ENCODE measurements at regions not wholly inside any gene's neighbourhood (a gene's known extent, or its start where the extent isn't known, plus 50 kb on each side); places are given as distances from the start of the nearest gene placed in this dataset.

- no peaks in the 10 kb centered on the region for H3K9me3 ChIP-seq (replicated peaks; ENCODE audit: control insufficient read depth, insufficient read depth, low read depth, low read length)
- DNase-seq (ENCODE audit: extremely low read depth in 1 of 4, low spot score in 3 of 4) (no peak), ATAC-seq (no peak), FAIRE-seq (no peak)
- ChIA-PET CTCF (ENCODE audit: low intra/inter-chr PET ratio) (no interaction called here), POLR2A (no interaction called here)
- H3K27me3 ChIP-seq (ENCODE audit: control insufficient read depth in 2 of 2, insufficient read depth in 2 of 2, low read length in 2 of 2), result no peaks in the 10 kb centered on the region
- no peaks in the 10 kb centered on the region for H4K20me1 ChIP-seq (replicated peaks; ENCODE audit: control insufficient read depth, insufficient read depth, low read length)
- H3K9ac ChIP-seq (ENCODE audit: insufficient read depth in 1 of 2, low read depth in 2 of 2, low read length in 2 of 2), result no peak overlapping the region
- H3K4me3 ChIP-seq, result no peak overlapping the region
- intact Hi-C loops (cut with micrococcal nuclease) (no loop called here), in situ Hi-C loops (cut with MboI) (no loop called here)
- no peak overlapping the region for H3K27ac ChIP-seq (ENCODE audit: extremely low read depth, low read depth, low read length)
- WGBS (ENCODE audit: insufficient coverage, low coverage, missing lambda C conversion rate), result 0% methylated on average over 3 of the region's 3 CpGs
- H3K9me1 ChIP-seq (ENCODE audit: control insufficient read depth, insufficient read depth, low read length), result no peaks in the 10 kb centered on the region
- H2AFZ ChIP-seq (ENCODE audit: low read depth, low read length), result no peak overlapping the region
- no peak overlapping the region for H3K4me2 ChIP-seq (ENCODE audit: insufficient read depth, low read length)
- H3K79me2 ChIP-seq (ENCODE audit: control insufficient read depth, insufficient read depth, low read length), result no peaks in the 10 kb centered on the region
- no peaks in the 10 kb centered on the region for H3K4me1 ChIP-seq (replicated peaks in 1 of 2; ENCODE audit: control insufficient read depth in 2 of 2, insufficient read depth in 2 of 2, low read length in 2 of 2)
- BruUV-seq (replicated peaks), result no TSS peak
- H3K36me3 ChIP-seq (ENCODE audit: control insufficient read depth, insufficient read depth, low read length), result no peaks in the 10 kb centered on the region
- TF ChIP-seq ZNF586 (CRISPR knock-in tag; conservative IDR thresholded peaks at IDR 0.05) (no peak), ZNF407 (IDR thresholded peaks at IDR 0.05; ENCODE audit: low read depth) (no peak), SMARCA4 (IDR thresholded peaks at IDR 0.05) (no peak), NR4A1 (CRISPR knock-in tag; IDR thresholded peaks at IDR 0.05) (no peak), NR4A1 (tag; IDR thresholded peaks at IDR 0.05) (no peak), ZBTB8A (IDR thresholded peaks at IDR 0.05; ENCODE audit: partially characterized antibody) (no peak), CCAR2 (IDR thresholded peaks at IDR 0.05; ENCODE audit: low read depth, low read length) (no peak), BHLHE40 (IDR thresholded peaks at IDR 0.05; ENCODE audit: low read length) (no peak), BCLAF1 (IDR thresholded peaks at IDR 0.05; ENCODE audit: borderline replicate concordance in 1 of 2, control insufficient read depth in 1 of 2, low read depth in 2 of 2, low read length in 1 of 2) (no peak), ZFP91 (CRISPR knock-in tag; IDR thresholded peaks at IDR 0.05) (no peak), GATA2 (CRISPR knock-in tag; IDR thresholded peaks at IDR 0.05) (no peak), TARDBP (IDR thresholded peaks at IDR 0.05) (no peak)
These were observed 153.1 kb upstream of the THUMPD2 start for GRCh38 chr2:39932198-39932597.
